Heart right ventricle (tissue), 16 donors: ENCODE measurements at regions not wholly inside any gene's neighbourhood (a gene's known extent, or its start where the extent isn't known, plus 50 kb on each side); places are given as distances from the start of the nearest gene placed in this dataset.

Source experiments
- ATAC-seq, 8 donors: fragments of 200-7000 bp; cut with Tn5 transposase; one replicate each; pipeline ENCODE4 v1.9.1; 2020; ENCODE audit warnings: mild to moderate bottlenecking in 8 of 8, moderate library complexity in 8 of 8, moderate number of reproducible peaks in 1 of 8
- DNase-seq, 2 donors: peaks; one replicate each; pipeline ENCODE4 v3.0.0-alpha.2; 2020
- H3K27ac ChIP-seq, 10 donors: fragments of 200-600 bp; sonication (generic) in 2 of 10; one replicate each; pipeline versions ENCODE4 v1.5.0 to v1.8.0; 2020 to 2022; ENCODE audit warnings: mild to moderate bottlenecking in 3 of 10
- H3K27me3 ChIP-seq, 7 donors: fragments of 200-600 bp; one replicate each; pipeline ENCODE4 v1.8.0; 2021 to 2022; ENCODE audit warnings: mild to moderate bottlenecking in 2 of 7
- H3K36me3 ChIP-seq, 9 donors: fragments of 200-600 bp; sonication (generic) in 1 of 9; one replicate each; pipeline versions ENCODE4 v1.5.0 to v1.8.0; 2020 to 2022; ENCODE audit warnings: mild to moderate bottlenecking in 2 of 9
- H3K4me1 ChIP-seq, 9 donors: fragments of 200-600 bp; sonication (generic) in 1 of 9; one replicate each; pipeline versions ENCODE4 v1.5.0 to v1.8.0; 2020 to 2022; ENCODE audit warnings: mild to moderate bottlenecking in 4 of 9
- H3K4me3 ChIP-seq, 10 donors: fragments of 200-600 bp; sonication (generic) in 2 of 10; one replicate each; pipeline versions ENCODE4 v1.5.0 to v1.8.0; 2020 to 2022; ENCODE audit warnings: mild to moderate bottlenecking in 7 of 10, moderate library complexity in 2 of 10
- H3K9me3 ChIP-seq, 11 donors: fragments of 200-600 bp in 10 of 11; sonication (generic) in 2 of 11; one replicate each; pipeline versions ENCODE4 v1.5.0 to v1.8.0; 2013 to 2022; ENCODE audit warnings: mild to moderate bottlenecking in 2 of 11, control low read depth in 1 of 11, moderate library complexity in 1 of 11
- WGBS, 2 donors: extraction: QIAGEN DNeasy Blood & Tissue Kit; methylation state at CpG; one replicate each; pipeline ENCODE4 v1.1.7; 2013; ENCODE audit warnings: inconsistent platforms in 1 of 2; 5-methylcytosine and 5-hydroxymethylcytosine counted together
- intact Hi-C, 10 donors: fragments of 100-400 bp; cut with DNase I; formaldehyde crosslinking; loops; one replicate each; pipeline versions ENCODE4 v1.11.1 to v1.14.2; 2022
- TF ChIP-seq, protein P1 (sequence below), 9 donors: fragments of 200-600 bp; sonication (generic) in 2 of 9; IDR thresholded peaks; one replicate each; pipeline versions ENCODE4 v1.5.0 to v1.8.0; 2021 to 2022; ENCODE audit warnings: antibody characterized with exemption in 9 of 9, mild to moderate bottlenecking in 5 of 9, moderate library complexity in 1 of 9
- donor health status: Arrhythmogenic right ventricular cardiomyopathy.
- donor health status: ischemic (EF 13 %, LVEDD 7.1; RV severe dilation, severe dysfunction).
- donor health status: healthy with polysubstance abuse.
- donor health status: DM: no; HTN: yes; CAD: no.
- donor health status: DM: no; HTN: no; CAD: no.
- donor health status: ischemic (EF 25% LVEDD 6.9; RV normal size, moderate dysfunction).
- donor health status: ischemic (EF 25% LVEDD 5.7; RV mildly dilated, moderate dysfunction).
- donor health status: healthy.
- donor health status: DM: yes; HTN: yes; CAD: no.
- donor health status: Ischemic cardiomyopathy.
- donor health status: ischemic (EF 35%, LVEDD 5.7; RV mildly dilated, moderate dysfunction).
- donor health status: nonischemic (EF 11% LVEDD 7.7; RV severe dilation, severe dysfunction).
- donor health status: DM: yes; HTN: yes; CAD: no.
- donor health status: PGD.
- donor health status: ischemic (EF 29% LVEDD 5.4; RV normal size, mild dysfunction).
- donor health status: nonischemic (EF 23%, LVEDD 6.1; RV moderate dilation, normal function).

DNA sequence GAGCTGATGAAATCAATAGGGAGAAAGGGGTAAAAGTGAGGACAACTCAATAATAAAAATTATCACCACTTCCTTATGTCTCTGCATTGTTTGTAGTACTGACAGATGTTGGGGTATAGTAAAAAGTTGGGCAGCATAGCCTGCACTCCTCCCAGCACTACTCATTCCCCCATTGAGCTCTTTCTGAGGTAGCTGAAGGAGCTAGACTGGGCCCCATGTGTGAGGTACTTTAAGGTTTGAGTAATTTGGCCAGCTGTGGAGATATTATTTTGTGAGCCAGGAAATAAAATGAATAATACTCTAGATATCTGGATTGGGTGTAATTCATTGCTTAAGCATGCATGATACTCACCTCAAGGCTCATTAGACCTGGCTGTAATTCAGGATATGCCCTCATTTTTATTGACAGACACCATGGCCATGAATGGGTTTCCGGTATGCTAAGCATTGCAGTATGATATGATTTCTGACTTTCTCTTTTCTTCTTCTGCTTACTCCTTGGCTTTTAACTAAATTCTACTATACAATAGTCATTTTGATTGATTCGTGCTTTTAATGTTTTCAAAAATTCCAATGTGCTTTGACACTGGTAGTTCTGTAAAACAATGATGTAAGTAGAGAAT, 283.9 kb upstream of the RIMS1 start:
- DNase-seq (no peak), ATAC-seq (no peak)
- Histone ChIP-seq H3K27ac (no peak overlapping the region), H3K36me3 (no peaks in the 10 kb centered on the region), H3K9me3 (no peaks in the 10 kb centered on the region), H3K4me1 (peaks cover 0 to 10% (median 5%) of the 10 kb centered on the region in 9 donors), H3K4me3 (no peak overlapping the region), H3K27me3 (no peaks in the 10 kb centered on the region)
- intact Hi-C loops, result no loop called here
- WGBS, 2 donors, result 79 to 81% methylated on average over 2 of the region's 2 CpGs
- TF ChIP-seq, protein P1, sequence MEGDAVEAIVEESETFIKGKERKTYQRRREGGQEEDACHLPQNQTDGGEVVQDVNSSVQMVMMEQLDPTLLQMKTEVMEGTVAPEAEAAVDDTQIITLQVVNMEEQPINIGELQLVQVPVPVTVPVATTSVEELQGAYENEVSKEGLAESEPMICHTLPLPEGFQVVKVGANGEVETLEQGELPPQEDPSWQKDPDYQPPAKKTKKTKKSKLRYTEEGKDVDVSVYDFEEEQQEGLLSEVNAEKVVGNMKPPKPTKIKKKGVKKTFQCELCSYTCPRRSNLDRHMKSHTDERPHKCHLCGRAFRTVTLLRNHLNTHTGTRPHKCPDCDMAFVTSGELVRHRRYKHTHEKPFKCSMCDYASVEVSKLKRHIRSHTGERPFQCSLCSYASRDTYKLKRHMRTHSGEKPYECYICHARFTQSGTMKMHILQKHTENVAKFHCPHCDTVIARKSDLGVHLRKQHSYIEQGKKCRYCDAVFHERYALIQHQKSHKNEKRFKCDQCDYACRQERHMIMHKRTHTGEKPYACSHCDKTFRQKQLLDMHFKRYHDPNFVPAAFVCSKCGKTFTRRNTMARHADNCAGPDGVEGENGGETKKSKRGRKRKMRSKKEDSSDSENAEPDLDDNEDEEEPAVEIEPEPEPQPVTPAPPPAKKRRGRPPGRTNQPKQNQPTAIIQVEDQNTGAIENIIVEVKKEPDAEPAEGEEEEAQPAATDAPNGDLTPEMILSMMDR (IDR thresholded peaks at IDR 0.05), result no peak

DNA sequence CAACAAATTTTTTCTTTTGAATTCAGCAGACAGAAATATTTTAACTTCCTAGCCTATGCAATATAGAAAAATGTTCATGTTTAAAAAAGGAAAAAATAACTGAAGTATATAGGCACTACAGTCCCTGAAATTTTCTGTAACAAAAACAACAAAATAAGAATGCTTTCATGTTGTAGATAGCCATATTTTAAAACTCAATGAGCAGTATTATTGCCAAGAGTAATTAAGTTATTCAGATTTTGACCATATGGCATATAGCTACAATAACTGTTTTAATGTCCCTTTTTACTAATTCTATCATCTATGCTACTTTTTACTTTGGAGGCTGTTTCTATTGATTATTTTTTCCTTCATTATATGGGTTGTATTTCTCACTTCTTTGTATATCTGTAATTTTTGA, 283.3 kb upstream of the RIMS1 start:
- Histone ChIP-seq H3K36me3 (no peaks in the 10 kb centered on the region), H3K9me3 (no peaks in the 10 kb centered on the region), H3K4me3 (no peak overlapping the region), H3K27ac (no peak overlapping the region), H3K27me3 (no peaks in the 10 kb centered on the region), H3K4me1 (peaks cover 0 to 9% (median 5%) of the 10 kb centered on the region in 9 donors)
- DNase-seq, result no peak
- ATAC-seq, result no peak
- TF ChIP-seq, protein P1 (IDR thresholded peaks at IDR 0.05), result no peak
- intact Hi-C loops, result no loop called here

DNA sequence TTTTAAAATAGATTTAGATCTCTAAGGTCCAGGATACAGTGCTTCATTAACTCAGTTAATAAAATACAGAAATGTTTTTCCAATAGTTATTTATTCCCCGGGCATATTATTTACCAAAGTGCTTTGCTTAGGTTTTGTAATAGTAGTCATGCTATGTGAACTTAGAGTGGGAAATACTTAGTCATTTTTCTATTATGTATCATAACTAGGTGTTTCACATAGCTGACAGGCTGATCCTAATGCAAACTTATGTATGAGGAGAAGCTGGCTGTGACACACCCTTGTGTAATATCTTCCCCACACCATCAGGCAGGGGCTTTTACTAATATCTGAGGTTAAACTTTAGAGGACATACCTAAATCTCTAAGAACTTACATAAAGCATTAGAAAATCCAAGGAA, 277.7 kb upstream of the RIMS1 start:
- no peaks in the 10 kb centered on the region for H3K27me3 ChIP-seq
- WGBS, 2 donors, result 94 to 97% methylated on average over 1 of the region's 1 CpG
- no peaks in the 10 kb centered on the region for H3K36me3 ChIP-seq
- H3K4me1 ChIP-seq, result no peaks in the 10 kb centered on the region
- DNase-seq (no peak), ATAC-seq (no peak)
- H3K9me3 ChIP-seq, result no peaks in the 10 kb centered on the region
- no peak overlapping the region for H3K4me3 ChIP-seq
- intact Hi-C loops, result no loop called here
- no peak overlapping the region for H3K27ac ChIP-seq
- TF ChIP-seq, protein P1 (IDR thresholded peaks at IDR 0.05), result no peak

DNA sequence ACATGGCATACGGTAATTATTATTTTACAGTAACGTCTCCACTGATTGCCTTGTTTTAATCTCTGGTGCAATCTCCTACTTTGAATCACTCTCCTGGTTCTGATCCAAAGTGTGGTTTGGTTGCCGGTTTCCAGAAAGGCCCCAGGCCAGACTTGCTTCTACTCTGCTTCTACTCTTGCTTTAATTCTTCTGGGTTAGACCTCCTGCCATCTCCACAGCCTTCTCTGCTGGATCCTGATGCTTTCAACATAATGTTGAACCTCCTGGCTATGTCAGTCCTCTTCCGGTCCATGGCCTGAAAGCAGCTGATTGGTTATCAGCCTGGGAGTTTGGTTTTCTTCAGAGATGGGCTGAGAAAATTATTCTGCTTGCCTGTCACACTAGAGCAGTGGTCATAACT, 266.5 kb upstream of the RIMS1 start:
- no peaks in the 10 kb centered on the region for H3K4me1 ChIP-seq
- no peak overlapping the region for H3K4me3 ChIP-seq
- no peak overlapping the region for H3K27ac ChIP-seq
- H3K36me3 ChIP-seq, result no peaks in the 10 kb centered on the region
- H3K9me3 ChIP-seq, result peaks cover 0 to 1% (median 0%) of the 10 kb centered on the region in 11 donors
- H3K27me3 ChIP-seq, result peaks cover 0 to 5% (median 0%) of the 10 kb centered on the region in 7 donors
- DNase-seq (no peak), ATAC-seq (no peak)
- TF ChIP-seq, protein P1 (IDR thresholded peaks at IDR 0.05), result no peak
- 66 to 74% methylated on average over 4 of the region's 4 CpGs for WGBS, 2 donors
- intact Hi-C loops, result loop anchor here in 3 of 10 donors (5.0 to 10.0 kb wide), 3 partner anchors 462 to 467 kb away; no protein-coding TSS in a partner anchor
